ENCODE measurements at regions not wholly inside any gene's neighbourhood (a gene's known extent, or its start where the extent isn't known, plus 50 kb on each side); places are given as distances from the start of the nearest gene placed in this dataset.

DNA sequence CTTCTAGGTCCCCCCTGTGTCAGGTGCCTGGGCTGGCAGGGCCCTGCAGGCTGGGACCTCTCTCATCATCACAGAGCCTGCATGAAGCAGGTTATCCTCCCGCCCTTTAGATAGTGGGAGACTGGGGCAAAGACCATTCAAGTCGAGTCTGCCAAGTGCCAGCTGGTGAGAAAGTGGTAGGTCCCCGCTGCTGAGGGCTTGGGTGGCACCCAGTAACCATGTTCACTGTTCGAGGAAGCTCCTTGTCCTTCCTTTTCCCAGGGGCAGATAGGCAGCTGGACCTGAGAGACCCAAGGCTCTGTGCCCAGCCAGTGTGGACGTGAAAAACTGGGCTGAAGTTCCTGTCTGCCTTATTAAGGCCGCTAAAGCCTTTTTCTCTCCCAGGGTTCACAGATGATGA is 1319.8 kb downstream of the TBC1D22A start:
- DNase-seq (no peak), ATAC-seq (no peak)
- intact Hi-C loops (cut with DNase I) = no loop called here
- TF ChIP-seq, protein P1, sequence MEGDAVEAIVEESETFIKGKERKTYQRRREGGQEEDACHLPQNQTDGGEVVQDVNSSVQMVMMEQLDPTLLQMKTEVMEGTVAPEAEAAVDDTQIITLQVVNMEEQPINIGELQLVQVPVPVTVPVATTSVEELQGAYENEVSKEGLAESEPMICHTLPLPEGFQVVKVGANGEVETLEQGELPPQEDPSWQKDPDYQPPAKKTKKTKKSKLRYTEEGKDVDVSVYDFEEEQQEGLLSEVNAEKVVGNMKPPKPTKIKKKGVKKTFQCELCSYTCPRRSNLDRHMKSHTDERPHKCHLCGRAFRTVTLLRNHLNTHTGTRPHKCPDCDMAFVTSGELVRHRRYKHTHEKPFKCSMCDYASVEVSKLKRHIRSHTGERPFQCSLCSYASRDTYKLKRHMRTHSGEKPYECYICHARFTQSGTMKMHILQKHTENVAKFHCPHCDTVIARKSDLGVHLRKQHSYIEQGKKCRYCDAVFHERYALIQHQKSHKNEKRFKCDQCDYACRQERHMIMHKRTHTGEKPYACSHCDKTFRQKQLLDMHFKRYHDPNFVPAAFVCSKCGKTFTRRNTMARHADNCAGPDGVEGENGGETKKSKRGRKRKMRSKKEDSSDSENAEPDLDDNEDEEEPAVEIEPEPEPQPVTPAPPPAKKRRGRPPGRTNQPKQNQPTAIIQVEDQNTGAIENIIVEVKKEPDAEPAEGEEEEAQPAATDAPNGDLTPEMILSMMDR (IDR thresholded peaks at IDR 0.05) = no peak
- no peak for TF ChIP-seq POLR2A (IDR thresholded peaks at IDR 0.05)
- Histone ChIP-seq H3K4me3 (no peak overlapping the region), H3K36me3 (no peaks in the 10 kb centered on the region), H3K4me1 (no peaks in the 10 kb centered on the region), H3K27ac (no peak overlapping the region), H3K27me3 (peaks cover 0 to 46% (median 0%) of the 10 kb centered on the region in 9 donors), H3K9me3 (no peaks in the 10 kb centered on the region)
- WGBS, 4 donors = 67 to 78% (median 73%) methylated on average over 5 to 6 of the region's 6 CpGs

DNA sequence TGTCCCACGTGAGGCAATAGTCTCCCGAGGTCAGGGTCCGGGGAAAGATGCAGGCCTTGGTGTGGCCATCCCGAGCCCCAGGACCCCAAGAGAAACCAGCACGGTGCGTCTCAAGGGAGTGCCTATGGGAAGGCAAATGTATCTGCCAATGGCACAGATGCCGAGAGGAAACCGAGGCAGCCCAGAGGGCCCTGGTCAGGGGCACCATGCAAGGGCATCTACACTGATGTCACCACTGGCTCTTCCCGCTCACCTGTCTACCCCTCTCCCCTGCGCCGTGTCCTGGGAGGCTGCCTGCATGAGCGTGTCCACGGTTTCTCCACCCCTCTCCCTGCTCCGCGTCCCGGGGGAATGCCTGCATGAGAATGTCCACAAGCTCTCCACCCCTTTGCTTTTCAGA is 1318.8 kb downstream of the TBC1D22A start:
- H3K4me1 ChIP-seq = no peaks in the 10 kb centered on the region
- ATAC-seq = no peak
- no peak overlapping the region for H3K4me3 ChIP-seq
- intact Hi-C loops (cut with DNase I) = no loop called here
- DNase-seq = no peak
- WGBS, 4 donors = 77 to 83% (median 77%) methylated on average over 16 of the region's 16 CpGs
- no peaks in the 10 kb centered on the region for H3K9me3 ChIP-seq
- TF ChIP-seq, protein P1 (IDR thresholded peaks at IDR 0.05) = no peak
- no peak for TF ChIP-seq POLR2A (IDR thresholded peaks at IDR 0.05)
- H3K27me3 ChIP-seq = peaks cover 0 to 44% (median 0%) of the 10 kb centered on the region in 9 donors
- no peaks in the 10 kb centered on the region for H3K36me3 ChIP-seq
- H3K27ac ChIP-seq = no peak overlapping the region

DNA sequence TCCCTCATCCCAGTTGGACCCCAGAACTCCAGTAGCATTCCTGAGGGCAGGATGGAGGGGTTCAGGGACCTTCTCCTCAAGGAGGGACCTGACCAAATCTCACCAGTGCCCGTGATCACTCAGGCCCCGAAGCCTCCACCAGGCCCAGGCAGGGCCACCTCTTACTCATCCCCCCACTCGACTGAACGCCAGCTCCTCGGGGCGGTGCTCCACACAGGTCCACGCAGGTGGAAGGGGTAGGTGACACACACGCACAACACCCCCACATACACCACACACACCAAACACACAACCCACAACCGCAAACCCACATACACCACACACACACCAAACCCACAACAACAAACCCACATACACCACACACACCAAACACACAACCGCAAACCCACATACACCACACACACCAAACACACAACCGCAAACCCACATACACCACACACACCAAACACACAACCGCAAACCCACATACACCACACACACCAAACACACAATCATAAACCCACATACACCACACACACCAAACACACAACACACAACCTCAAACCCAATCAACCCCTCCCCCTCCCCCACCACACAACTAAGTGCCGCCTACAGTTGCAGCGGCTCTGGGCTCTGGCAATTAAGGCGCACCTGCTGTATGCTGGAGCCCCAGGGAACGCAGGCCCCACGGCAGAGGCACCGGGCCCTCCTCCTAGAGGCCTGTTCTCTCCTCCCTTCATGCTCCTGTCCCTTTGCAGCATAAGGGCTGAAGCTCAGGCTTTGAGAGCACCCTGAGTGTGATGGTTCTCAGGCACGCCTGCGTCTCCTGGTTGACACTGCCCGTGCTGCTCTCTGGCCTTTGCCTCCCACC is 1318.1 kb downstream of the TBC1D22A start:
- no peaks in the 10 kb centered on the region for H3K4me1 ChIP-seq
- 88 to 94% (median 93%) methylated on average over 21 of the region's 21 CpGs for WGBS, 4 donors
- DNase-seq = no peak
- no peaks in the 10 kb centered on the region for H3K9me3 ChIP-seq
- no peak overlapping the region for H3K27ac ChIP-seq
- intact Hi-C loops (cut with DNase I) = no loop called here
- peaks cover 0 to 39% (median 0%) of the 10 kb centered on the region in 9 donors for H3K27me3 ChIP-seq
- no peak for ATAC-seq
- TF ChIP-seq, protein P1 (IDR thresholded peaks at IDR 0.05) = no peak
- TF ChIP-seq POLR2A (IDR thresholded peaks at IDR 0.05) = no peak
- no peak overlapping the region for H3K4me3 ChIP-seq
- no peaks in the 10 kb centered on the region for H3K36me3 ChIP-seq

DNA sequence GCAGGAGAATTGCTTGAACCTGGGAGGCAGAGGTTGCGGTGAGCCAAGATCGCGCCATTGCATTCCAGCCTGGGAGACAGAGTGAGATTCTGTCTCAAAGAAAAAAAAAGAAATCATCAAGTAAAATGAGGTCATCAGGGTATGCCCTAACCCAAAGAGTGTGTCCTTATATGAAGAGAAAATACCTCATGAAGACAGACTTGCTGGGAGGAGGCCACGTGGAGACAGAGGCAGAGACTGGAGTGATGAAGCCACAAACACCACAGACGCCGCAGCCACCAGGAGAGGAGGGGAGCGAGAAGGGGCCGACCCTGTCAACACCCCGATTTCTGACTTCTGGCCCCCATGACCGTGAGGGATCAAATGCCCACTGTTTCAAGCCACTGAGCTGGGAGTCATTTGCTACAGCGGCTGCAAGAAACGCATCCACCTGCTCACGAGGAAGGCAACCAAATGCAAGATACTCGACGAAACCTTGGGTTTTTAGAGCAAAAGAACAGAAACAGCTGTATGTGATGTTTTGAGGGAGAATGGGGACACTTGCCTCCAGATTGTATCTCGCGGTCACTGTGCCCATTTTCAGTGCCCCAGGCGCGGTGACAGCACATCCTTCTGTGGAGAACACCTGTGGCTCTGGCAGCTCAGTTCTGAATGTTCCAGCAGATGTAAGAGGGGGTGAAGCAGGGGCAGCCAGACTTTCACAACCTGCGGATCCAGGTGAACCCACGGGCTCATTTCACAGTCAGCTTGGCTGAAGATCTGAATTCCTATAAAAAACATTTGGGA is 1317.2 kb downstream of the TBC1D22A start:
- Histone ChIP-seq H3K36me3 (no peaks in the 10 kb centered on the region), H3K4me3 (no peak overlapping the region), H3K27me3 (peaks cover 0 to 33% (median 0%) of the 10 kb centered on the region in 9 donors), H3K4me1 (no peaks in the 10 kb centered on the region), H3K27ac (no peak overlapping the region), H3K9me3 (no peaks in the 10 kb centered on the region)
- intact Hi-C loops (cut with DNase I) = no loop called here
- TF ChIP-seq POLR2A (IDR thresholded peaks at IDR 0.05) = no peak
- TF ChIP-seq, protein P1 (IDR thresholded peaks at IDR 0.05) = no peak
- ATAC-seq (no peak), DNase-seq (no peak)
- 82 to 87% (median 84%) methylated on average over 21 of the region's 21 CpGs for WGBS, 4 donors

Measured in heart left ventricle (tissue), 16 donors.